ENCODE measurements at regions not wholly inside any gene's neighbourhood (a gene's known extent, or its start where the extent isn't known, plus 50 kb on each side); places are given as distances from the start of the nearest gene placed in this dataset.

GRCh38 chr12:126086242-126086641 is 1021.0 kb downstream of the AACS start:
- Histone ChIP-seq H3K4me1 (ENCODE audit: control insufficient read depth, insufficient read depth, low read length, poor library complexity, severe bottlenecking) (no peaks in the 10 kb centered on the region), H3K27me3 (ENCODE audit: control insufficient read depth, insufficient read depth, low read length) (no peaks in the 10 kb centered on the region), H3K4me3 (ENCODE audit: low read depth, low read length) (no peak overlapping the region), H3K36me3 (ENCODE audit: control insufficient read depth, insufficient read depth, low read length) (no peaks in the 10 kb centered on the region), H3K9me3 (ENCODE audit: control insufficient read depth in 2 of 2, low read length in 2 of 2) (peaks cover 0 to 2% of the 10 kb centered on the region in 2 experiments), H3K27ac (ENCODE audit: insufficient read depth, low read length, poor library complexity, severe bottlenecking) (no peak overlapping the region)
- DNase-seq (no peak), ATAC-seq (ENCODE audit: low read depth in 2 of 2) (no peak)
- Mint-ChIP-seq H3K4me1 (no peaks in the 10 kb centered on the region), H3K9me3 (peaks cover 1 to 23% (median 4%) of the 10 kb centered on the region in 7 donors), H3K27ac (no peak overlapping the region), H3K36me3 (no peaks in the 10 kb centered on the region), H3K27me3 (no peaks in the 10 kb centered on the region), H3K4me3 (no peak overlapping the region)

- Histone ChIP-seq H3K27me3 (ENCODE audit: control insufficient read depth, insufficient read depth, low read length) (no peaks in the 10 kb centered on the region), H3K9me3 (ENCODE audit: control insufficient read depth in 2 of 2, low read length in 2 of 2) (peaks cover 0 to 2% of the 10 kb centered on the region in 2 experiments), H3K4me3 (ENCODE audit: low read depth, low read length) (no peak overlapping the region), H3K36me3 (ENCODE audit: control insufficient read depth, insufficient read depth, low read length) (no peaks in the 10 kb centered on the region), H3K4me1 (ENCODE audit: control insufficient read depth, insufficient read depth, low read length, poor library complexity, severe bottlenecking) (no peaks in the 10 kb centered on the region), H3K27ac (ENCODE audit: insufficient read depth, low read length, poor library complexity, severe bottlenecking) (no peak overlapping the region)
- Mint-ChIP-seq H3K27ac (no peak overlapping the region), H3K27me3 (no peaks in the 10 kb centered on the region), H3K9me3 (peaks cover 1 to 31% (median 7%) of the 10 kb centered on the region in 7 donors), H3K36me3 (no peaks in the 10 kb centered on the region), H3K4me3 (no peak overlapping the region), H3K4me1 (no peaks in the 10 kb centered on the region)
- no peak for DNase-seq
- no peak for ATAC-seq (ENCODE audit: low read depth in 2 of 2)
Observed at GRCh38 chr12:126087692-126088091, 1022.5 kb downstream of the AACS start.

- DNase-seq, result no peak
- ATAC-seq (ENCODE audit: low read depth in 2 of 2), result no peak
- H3K9me3 Mint-ChIP-seq, result peaks cover 4 to 21% (median 9%) of the 10 kb centered on the region in 7 donors
- Histone ChIP-seq H3K4me1 (ENCODE audit: control insufficient read depth, insufficient read depth, low read length, poor library complexity, severe bottlenecking) (no peaks in the 10 kb centered on the region), H3K27ac (ENCODE audit: insufficient read depth, low read length, poor library complexity, severe bottlenecking) (no peak overlapping the region), H3K4me3 (ENCODE audit: low read depth, low read length) (no peak overlapping the region), H3K27me3 (ENCODE audit: control insufficient read depth, insufficient read depth, low read length) (no peaks in the 10 kb centered on the region), H3K36me3 (ENCODE audit: control insufficient read depth, insufficient read depth, low read length) (no peaks in the 10 kb centered on the region), H3K9me3 (ENCODE audit: control insufficient read depth in 2 of 2, low read length in 2 of 2) (peaks cover 0 to 2% of the 10 kb centered on the region in 2 experiments)
- no peak overlapping the region for H3K4me3 Mint-ChIP-seq
- H3K36me3 Mint-ChIP-seq, result no peaks in the 10 kb centered on the region
- no peaks in the 10 kb centered on the region for H3K4me1 Mint-ChIP-seq
- H3K27me3 Mint-ChIP-seq, result no peaks in the 10 kb centered on the region
- H3K27ac Mint-ChIP-seq, result no peak overlapping the region
Observed at GRCh38 chr12:126093908-126094307, 1028.7 kb downstream of the AACS start.

GRCh38 chr12:126095748-126096510 is 1030.7 kb downstream of the AACS start:
- peaks cover 3 to 18% (median 12%) of the 10 kb centered on the region in 7 donors for H3K9me3 Mint-ChIP-seq
- H3K27me3 Mint-ChIP-seq, result no peaks in the 10 kb centered on the region
- no peak overlapping the region for H3K27ac Mint-ChIP-seq
- Histone ChIP-seq H3K9me3 (ENCODE audit: control insufficient read depth in 2 of 2, low read length in 2 of 2) (no peaks in the 10 kb centered on the region), H3K4me1 (ENCODE audit: control insufficient read depth, insufficient read depth, low read length, poor library complexity, severe bottlenecking) (no peaks in the 10 kb centered on the region), H3K27ac (ENCODE audit: insufficient read depth, low read length, poor library complexity, severe bottlenecking) (no peak overlapping the region), H3K36me3 (ENCODE audit: control insufficient read depth, insufficient read depth, low read length) (no peaks in the 10 kb centered on the region), H3K27me3 (ENCODE audit: control insufficient read depth, insufficient read depth, low read length) (no peaks in the 10 kb centered on the region), H3K4me3 (ENCODE audit: low read depth, low read length) (no peak overlapping the region)
- DNase-seq, result no peak
- no peaks in the 10 kb centered on the region for H3K4me1 Mint-ChIP-seq
- H3K36me3 Mint-ChIP-seq, result no peaks in the 10 kb centered on the region
- no peak overlapping the region for H3K4me3 Mint-ChIP-seq
- ATAC-seq (ENCODE audit: low read depth in 2 of 2), result no peak

DNA sequence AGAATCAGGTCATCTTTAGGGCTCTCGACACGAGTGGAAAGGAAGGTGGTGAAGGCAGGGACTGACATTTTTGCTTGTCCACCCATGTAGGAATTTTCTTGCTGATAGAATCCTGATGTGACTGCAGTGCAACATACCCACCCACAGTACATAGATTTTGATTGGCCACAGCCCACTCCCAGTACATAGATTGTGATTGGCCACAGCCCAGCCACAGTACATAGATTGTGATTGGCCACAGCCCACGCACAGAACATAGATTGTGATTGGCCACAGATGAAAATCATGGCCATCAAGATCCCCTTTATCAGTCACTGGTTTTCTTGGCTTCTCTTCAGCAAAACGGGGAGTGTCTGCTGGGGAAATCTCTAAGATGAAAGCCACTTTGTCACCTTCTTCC is 1041.5 kb downstream of the AACS start:
- no peaks in the 10 kb centered on the region for H3K4me1 ChIP-seq (ENCODE audit: control insufficient read depth, insufficient read depth, low read length, poor library complexity, severe bottlenecking)
- no peaks in the 10 kb centered on the region for H3K27me3 ChIP-seq (ENCODE audit: control insufficient read depth, insufficient read depth, low read length)
- ATAC-seq (ENCODE audit: low read depth in 2 of 2) (no peak), DNase-seq (no peak)
- H3K4me3 ChIP-seq (ENCODE audit: low read depth, low read length), result no peak overlapping the region
- Mint-ChIP-seq H3K27me3 (no peaks in the 10 kb centered on the region), H3K4me3 (no peak overlapping the region), H3K9me3 (peaks cover 0 to 9% (median 0%) of the 10 kb centered on the region in 7 donors), H3K36me3 (no peaks in the 10 kb centered on the region), H3K27ac (no peak overlapping the region), H3K4me1 (no peaks in the 10 kb centered on the region)
- no peaks in the 10 kb centered on the region for H3K36me3 ChIP-seq (ENCODE audit: control insufficient read depth, insufficient read depth, low read length)
- H3K9me3 ChIP-seq (ENCODE audit: control insufficient read depth in 2 of 2, low read length in 2 of 2), result peaks cover 0 to 1% of the 10 kb centered on the region in 2 experiments
- H3K27ac ChIP-seq (ENCODE audit: insufficient read depth, low read length, poor library complexity, severe bottlenecking), result no peak overlapping the region

- no peaks in the 10 kb centered on the region for H3K4me1 ChIP-seq (ENCODE audit: control insufficient read depth, insufficient read depth, low read length, poor library complexity, severe bottlenecking)
- no peaks in the 10 kb centered on the region for H3K27me3 ChIP-seq (ENCODE audit: control insufficient read depth, insufficient read depth, low read length)
- DNase-seq (no peak), ATAC-seq (ENCODE audit: low read depth in 2 of 2) (no peak)
- H3K36me3 Mint-ChIP-seq, result no peaks in the 10 kb centered on the region
- H3K9me3 Mint-ChIP-seq, result peaks cover 0 to 9% (median 3%) of the 10 kb centered on the region in 7 donors
- H3K36me3 ChIP-seq (ENCODE audit: control insufficient read depth, insufficient read depth, low read length), result no peaks in the 10 kb centered on the region
- H3K9me3 ChIP-seq (ENCODE audit: control insufficient read depth in 2 of 2, low read length in 2 of 2), result no peaks in the 10 kb centered on the region
- no peak overlapping the region for H3K4me3 Mint-ChIP-seq
- no peak overlapping the region for H3K4me3 ChIP-seq (ENCODE audit: low read depth, low read length)
- H3K27ac ChIP-seq (ENCODE audit: insufficient read depth, low read length, poor library complexity, severe bottlenecking), result no peak overlapping the region
- H3K27ac Mint-ChIP-seq, result no peak overlapping the region
- H3K27me3 Mint-ChIP-seq, result no peaks in the 10 kb centered on the region
- H3K4me1 Mint-ChIP-seq, result no peaks in the 10 kb centered on the region
Observed at GRCh38 chr12:126107659-126108058, 1042.4 kb downstream of the AACS start.

GRCh38 chr12:126108247-126108646 is 1043.0 kb downstream of the AACS start:
- Mint-ChIP-seq H3K36me3 (no peaks in the 10 kb centered on the region), H3K4me1 (no peaks in the 10 kb centered on the region), H3K27me3 (no peaks in the 10 kb centered on the region), H3K4me3 (no peak overlapping the region), H3K9me3 (peaks cover 0 to 9% (median 3%) of the 10 kb centered on the region in 7 donors), H3K27ac (no peak overlapping the region)
- ATAC-seq (ENCODE audit: low read depth in 2 of 2) (no peak), DNase-seq (no peak)
- H3K27me3 ChIP-seq (ENCODE audit: control insufficient read depth, insufficient read depth, low read length), result no peaks in the 10 kb centered on the region
- no peaks in the 10 kb centered on the region for H3K9me3 ChIP-seq (ENCODE audit: control insufficient read depth in 2 of 2, low read length in 2 of 2)
- no peaks in the 10 kb centered on the region for H3K36me3 ChIP-seq (ENCODE audit: control insufficient read depth, insufficient read depth, low read length)
- H3K27ac ChIP-seq (ENCODE audit: insufficient read depth, low read length, poor library complexity, severe bottlenecking), result no peak overlapping the region
- H3K4me3 ChIP-seq (ENCODE audit: low read depth, low read length), result no peak overlapping the region
- H3K4me1 ChIP-seq (ENCODE audit: control insufficient read depth, insufficient read depth, low read length, poor library complexity, severe bottlenecking), result no peaks in the 10 kb centered on the region

- no peak overlapping the region for H3K27ac ChIP-seq (ENCODE audit: insufficient read depth, low read length, poor library complexity, severe bottlenecking)
- DNase-seq (no peak), ATAC-seq (ENCODE audit: low read depth in 2 of 2) (no peak)
- Mint-ChIP-seq H3K4me3 (no peak overlapping the region), H3K4me1 (no peaks in the 10 kb centered on the region), H3K9me3 (peaks cover 0 to 11% (median 5%) of the 10 kb centered on the region in 7 donors), H3K27ac (no peak overlapping the region), H3K36me3 (no peaks in the 10 kb centered on the region), H3K27me3 (no peaks in the 10 kb centered on the region)
- no peak overlapping the region for H3K4me3 ChIP-seq (ENCODE audit: low read depth, low read length)
- no peaks in the 10 kb centered on the region for H3K27me3 ChIP-seq (ENCODE audit: control insufficient read depth, insufficient read depth, low read length)
- no peaks in the 10 kb centered on the region for H3K9me3 ChIP-seq (ENCODE audit: control insufficient read depth in 2 of 2, low read length in 2 of 2)
- no peaks in the 10 kb centered on the region for H3K36me3 ChIP-seq (ENCODE audit: control insufficient read depth, insufficient read depth, low read length)
- H3K4me1 ChIP-seq (ENCODE audit: control insufficient read depth, insufficient read depth, low read length, poor library complexity, severe bottlenecking), result no peaks in the 10 kb centered on the region
Observed at GRCh38 chr12:126112141-126112540, 1046.9 kb downstream of the AACS start.
